Natural killer cell treated with Interleukin-12 subunit alpha and Interleukin-12 subunit beta and Interleukin-15 and Interleukin-18, amount 100 ng/mL, for 72 hours (primary cell): ENCODE measurements at regions not wholly inside any gene's neighbourhood (a gene's known extent, or its start where the extent isn't known, plus 50 kb on each side); places are given as distances from the start of the nearest gene placed in this dataset.
"Not testable (repeated sequence)": the region's sequence is repeated elsewhere in the genome, so short reads cannot be mapped to it uniquely, and the experiment has no call there.

ENCODE experiments used
- ATAC-seq, 2 donors: fragments of 150-1000 bp; cut with Tn5 transposase in 1 of 2; sonication (Bioruptor Pico), chemical (Tn5 transposase) in 1 of 2; 2 replicates each; pipeline ENCODE4 v1.10.0; 2021
- DNase-seq: peaks from one replicate; pipeline ENCODE4 v3.0.0; 2022; ENCODE audit warnings: low spot score
- H3K27ac Mint-ChIP-seq, 2 donors: 1 replicate in 1 of 2; 2 replicates in 1 of 2; pipeline ENCODE4 v1.8.0; 2022; ENCODE audit warnings: mixed read lengths in 2 of 2, mild to moderate bottlenecking in 1 of 2, moderate library complexity in 1 of 2
- H3K27me3 Mint-ChIP-seq, 2 donors: 1 replicate in 1 of 2; 2 replicates in 1 of 2; pipeline ENCODE4 v1.8.0; 2022; ENCODE audit warnings: mixed read lengths in 2 of 2
- H3K36me3 Mint-ChIP-seq: one replicate; pipeline ENCODE4 v1.8.0; 2022; ENCODE audit warnings: mixed read lengths
- H3K4me1 Mint-ChIP-seq, 2 donors: 1 replicate in 1 of 2; 2 replicates in 1 of 2; pipeline ENCODE4 v1.8.0; 2022; ENCODE audit warnings: low read depth in 2 of 2, mixed read lengths in 2 of 2, mild to moderate bottlenecking in 1 of 2
- H3K4me3 Mint-ChIP-seq: one replicate; pipeline ENCODE4 v1.8.0; 2022; ENCODE audit warnings: mixed read lengths
- H3K9me3 Mint-ChIP-seq: 2 replicates; pipeline ENCODE4 v1.8.0; 2022; ENCODE audit warnings: mixed read lengths

GRCh38 chr5:50501491-50502228, 60.6 kb upstream of the EMB start:
- H3K9me3 Mint-ChIP-seq, result peaks cover 3% of the 10 kb centered on the region
- peaks cover 0 to 3% of the 10 kb centered on the region in 2 donors for H3K27me3 Mint-ChIP-seq
- H3K36me3 Mint-ChIP-seq, result peaks cover 12% of the 10 kb centered on the region
- peak; percentile 55 to 74 for ATAC-seq
- peak overlapping the region; percentile 26 for H3K4me3 Mint-ChIP-seq
- peak overlapping the region; percentile 19 to 35 for H3K27ac Mint-ChIP-seq
- DNase-seq, result no peak
- H3K4me1 Mint-ChIP-seq, result peaks cover 0 to 5% of the 10 kb centered on the region in 2 donors

DNA sequence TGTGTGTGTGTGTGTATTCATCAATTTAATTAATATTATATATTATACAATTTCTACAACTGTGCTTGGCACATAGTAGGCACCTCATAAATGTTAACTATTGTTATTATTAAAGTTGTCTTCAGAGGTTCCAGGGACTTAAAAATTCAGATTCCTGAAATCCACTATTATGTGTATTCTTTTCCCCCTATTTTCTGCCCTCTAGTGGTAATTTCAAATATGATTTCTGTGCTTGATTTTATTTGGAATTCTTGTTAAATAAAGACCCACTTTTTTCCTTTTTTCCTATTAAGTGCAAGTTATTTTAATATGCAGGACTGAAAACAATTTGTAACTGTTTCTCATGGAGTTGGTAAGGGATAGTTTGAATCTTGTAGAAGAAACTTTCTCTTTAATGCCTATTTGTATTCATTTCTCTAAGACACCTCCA, 72.0 kb upstream of the EMB start:
- ATAC-seq, H3K4me3 Mint-ChIP-seq, H3K36me3 Mint-ChIP-seq, H3K9me3 Mint-ChIP-seq, H3K27me3 Mint-ChIP-seq, DNase-seq, H3K27ac Mint-ChIP-seq, H3K4me1 Mint-ChIP-seq: not testable (repeated sequence)

DNA sequence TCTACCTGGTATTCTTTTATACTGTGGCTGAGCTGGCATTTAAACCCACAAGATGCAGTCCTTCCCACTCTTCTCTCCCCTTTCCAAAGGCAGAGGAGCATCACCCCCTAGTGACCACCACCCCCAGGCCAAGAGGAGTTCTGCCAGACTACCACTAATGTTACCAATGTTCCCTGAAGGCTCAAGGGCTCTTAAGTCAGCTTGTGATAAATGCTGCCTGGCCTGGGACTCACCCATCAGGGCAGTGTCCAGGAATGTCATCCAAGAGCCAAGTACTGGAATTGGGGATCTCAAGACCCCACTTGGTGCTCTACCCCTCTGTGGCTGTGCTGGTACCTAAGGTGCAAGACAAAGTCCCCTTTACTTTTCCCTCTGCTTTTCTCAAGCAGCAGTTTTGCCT, 80.0 kb upstream of the EMB start:
- H3K27me3 Mint-ChIP-seq, H3K36me3 Mint-ChIP-seq, H3K9me3 Mint-ChIP-seq, H3K4me1 Mint-ChIP-seq, ATAC-seq, H3K27ac Mint-ChIP-seq, H3K4me3 Mint-ChIP-seq, DNase-seq: not testable (repeated sequence)

- H3K4me3 Mint-ChIP-seq, H3K4me1 Mint-ChIP-seq, ATAC-seq, H3K27me3 Mint-ChIP-seq, DNase-seq, H3K9me3 Mint-ChIP-seq, H3K27ac Mint-ChIP-seq, H3K36me3 Mint-ChIP-seq: not testable (repeated sequence)
These were observed 86.5 kb upstream of the EMB start for GRCh38 chr5:50527514-50528060.

DNA sequence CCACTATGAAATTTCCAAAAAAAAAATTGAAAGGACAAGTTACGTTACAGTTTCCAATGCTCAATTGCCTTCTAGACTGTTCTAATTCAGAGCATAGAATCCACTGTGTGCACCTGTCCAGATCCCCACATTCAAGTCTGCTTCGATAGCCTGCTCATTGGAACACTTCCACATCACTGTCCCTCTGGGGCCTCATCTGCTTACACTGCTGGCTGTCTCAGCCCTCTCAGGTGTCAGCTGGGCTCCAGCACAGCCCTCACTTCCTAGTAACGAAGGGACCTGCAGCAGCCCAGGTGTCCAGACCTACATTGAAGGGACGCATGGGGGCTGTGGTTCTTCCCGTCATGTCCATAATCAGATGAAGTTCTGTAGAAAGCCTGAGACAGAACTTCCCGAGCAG, 94.3 kb upstream of the EMB start:
- H3K4me3 Mint-ChIP-seq, result no peak overlapping the region
- H3K36me3 Mint-ChIP-seq, result peaks cover 11% of the 10 kb centered on the region
- DNase-seq (no peak), ATAC-seq (no peak)
- peaks cover 6 to 10% of the 10 kb centered on the region in 2 donors for H3K4me1 Mint-ChIP-seq
- peaks cover 3% of the 10 kb centered on the region for H3K9me3 Mint-ChIP-seq
- H3K27me3 Mint-ChIP-seq, result peaks cover 0 to 4% of the 10 kb centered on the region in 2 donors
- no peak overlapping the region for H3K27ac Mint-ChIP-seq

DNA sequence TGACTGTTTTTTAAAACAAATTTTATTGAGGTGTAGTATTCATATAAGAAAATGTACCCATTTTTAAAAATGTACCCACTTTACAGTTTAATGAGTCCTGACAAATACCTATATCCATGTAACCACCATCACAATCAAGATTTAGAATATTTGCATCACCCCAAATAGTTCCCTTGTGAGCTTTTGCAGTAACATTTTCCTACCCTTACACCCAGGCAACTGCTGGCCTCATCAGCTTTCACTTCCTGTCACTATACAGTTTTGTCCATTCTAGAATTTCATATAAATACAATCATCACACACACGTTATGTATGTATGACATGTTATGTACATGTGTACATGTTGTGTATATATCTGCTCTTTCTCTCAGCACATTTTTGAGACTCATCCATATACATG, 96.4 kb upstream of the EMB start:
- not testable (repeated sequence) for ATAC-seq, H3K4me1 Mint-ChIP-seq, H3K9me3 Mint-ChIP-seq, H3K27me3 Mint-ChIP-seq, DNase-seq, H3K4me3 Mint-ChIP-seq, H3K27ac Mint-ChIP-seq
- peaks cover 11% of the 10 kb centered on the region for H3K36me3 Mint-ChIP-seq

GRCh38 chr5:50547303-50547702, 106.2 kb upstream of the EMB start:
- no peak for DNase-seq
- Mint-ChIP-seq H3K4me3 (no peak overlapping the region), H3K4me1 (peaks cover 6% of the 10 kb centered on the region in 2 donors)

DNA sequence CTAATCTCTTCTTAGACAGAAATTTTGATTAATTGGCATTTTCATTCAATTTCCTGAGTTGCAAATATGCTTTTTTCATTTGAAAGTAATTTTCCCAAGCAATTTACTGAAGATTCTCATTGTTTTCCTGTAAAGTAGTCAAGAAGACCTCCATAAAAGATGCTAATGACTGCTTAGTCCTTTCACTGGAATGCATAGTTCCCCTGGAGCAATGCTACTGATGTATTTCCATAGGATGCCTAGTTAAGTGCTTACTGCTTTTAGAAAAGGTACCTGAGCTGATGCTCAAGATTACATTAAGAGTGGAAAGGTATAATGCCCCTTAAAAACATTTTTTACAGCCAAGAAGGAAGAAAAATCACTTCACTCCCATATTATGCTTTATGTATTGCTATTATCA, 109.2 kb upstream of the EMB start:
- Mint-ChIP-seq H3K9me3 (no peaks in the 10 kb centered on the region), H3K4me3 (no peak overlapping the region), H3K36me3 (no peaks in the 10 kb centered on the region), H3K4me1 (peaks cover 16 to 23% of the 10 kb centered on the region in 2 donors), H3K27ac (no peak overlapping the region), H3K27me3 (no peaks in the 10 kb centered on the region)
- ATAC-seq, result no peak
- no peak for DNase-seq

More at GRCh38 chr5:50547303-50547702, 106.2 kb upstream of the EMB start:
- Mint-ChIP-seq H3K27ac (peak overlapping the region in 1 of 2 donors; percentile 22), H3K36me3 (no peaks in the 10 kb centered on the region), H3K27me3 (no peaks in the 10 kb centered on the region), H3K9me3 (peaks cover 14% of the 10 kb centered on the region)
- ATAC-seq, result no peak

DNA sequence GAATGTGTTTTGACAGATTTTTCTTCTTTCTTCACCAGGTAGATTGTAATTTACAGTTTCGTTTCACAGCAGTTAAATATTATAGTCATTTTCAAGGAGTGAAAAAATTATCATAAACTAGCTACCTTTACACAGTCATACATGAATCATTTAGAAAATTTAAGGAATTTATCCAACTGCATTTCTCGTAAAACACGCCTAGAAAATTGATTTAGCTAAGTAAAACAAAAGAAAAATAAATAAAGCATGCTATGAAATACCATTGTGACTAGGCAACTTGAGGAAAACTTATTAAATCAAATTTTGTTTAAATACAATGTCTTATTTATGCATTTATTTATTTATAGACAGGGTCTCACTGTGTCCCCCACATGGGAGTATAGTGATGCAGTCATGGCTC, 109.9 kb upstream of the EMB start:
- Mint-ChIP-seq H3K9me3 (no peaks in the 10 kb centered on the region), H3K27ac (no peak overlapping the region), H3K27me3 (no peaks in the 10 kb centered on the region), H3K4me1 (peaks cover 16 to 26% of the 10 kb centered on the region in 2 donors), H3K4me3 (no peak overlapping the region), H3K36me3 (no peaks in the 10 kb centered on the region)
- no peak for ATAC-seq
- DNase-seq, result no peak

GRCh38 chr5:50553560-50553984, 112.5 kb upstream of the EMB start:
- Mint-ChIP-seq H3K27me3 (no peaks in the 10 kb centered on the region), H3K27ac (peak overlapping the region in 1 of 2 donors; percentile 38), H3K4me1 (peaks cover 11 to 21% of the 10 kb centered on the region in 2 donors), H3K9me3 (no peaks in the 10 kb centered on the region), H3K4me3 (no peak overlapping the region), H3K36me3 (no peaks in the 10 kb centered on the region)
- ATAC-seq (no peak), DNase-seq (no peak)

DNA sequence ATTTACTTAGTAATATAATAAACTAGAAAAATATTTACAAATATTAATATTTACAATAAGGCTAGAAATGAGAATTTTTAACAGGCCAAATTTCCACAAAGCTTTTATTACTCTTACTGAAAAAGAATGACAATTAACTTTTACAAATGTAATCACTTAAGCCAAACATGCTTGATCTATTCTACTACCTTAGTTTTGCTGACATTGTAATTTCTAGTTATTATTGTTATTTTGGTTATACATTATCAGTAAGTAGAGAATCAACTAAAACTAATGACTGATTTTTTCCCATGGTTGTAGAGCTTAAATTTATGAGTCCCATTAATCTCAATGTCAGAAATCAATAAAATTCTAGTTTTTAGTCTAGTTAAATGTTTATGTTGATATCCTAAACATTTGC, 107.8 kb upstream of the PARP8 start:
- not testable (repeated sequence) for H3K9me3 Mint-ChIP-seq, H3K4me3 Mint-ChIP-seq, H3K27me3 Mint-ChIP-seq, H3K27ac Mint-ChIP-seq, H3K36me3 Mint-ChIP-seq, ATAC-seq, DNase-seq
- H3K4me1 Mint-ChIP-seq, result peaks cover 5 to 15% of the 10 kb centered on the region in 2 donors

DNA sequence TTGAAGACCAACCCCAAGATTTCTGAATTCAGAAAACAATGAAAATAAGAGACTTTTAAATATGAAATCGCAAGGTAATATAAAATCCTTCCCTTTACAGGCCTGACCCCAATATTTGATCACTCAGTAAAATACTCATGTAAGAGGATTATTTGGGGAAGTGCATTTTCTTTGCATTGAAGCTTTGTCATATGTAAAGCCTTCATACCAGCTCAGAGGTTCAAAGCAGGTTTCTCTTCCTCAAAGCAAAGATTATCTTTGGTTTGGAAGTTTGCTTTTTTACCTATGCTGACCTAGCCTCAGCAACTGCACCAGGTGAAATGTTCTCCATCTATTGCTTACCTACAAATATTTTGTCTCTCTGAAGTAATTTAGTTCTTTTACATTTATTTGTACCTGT, 106.5 kb upstream of the PARP8 start:
- ATAC-seq (no peak), DNase-seq (no peak)
- H3K9me3 Mint-ChIP-seq, result no peaks in the 10 kb centered on the region
- H3K27me3 Mint-ChIP-seq, result no peaks in the 10 kb centered on the region
- no peaks in the 10 kb centered on the region for H3K36me3 Mint-ChIP-seq
- H3K27ac Mint-ChIP-seq, result no peak overlapping the region
- no peak overlapping the region for H3K4me3 Mint-ChIP-seq
- H3K4me1 Mint-ChIP-seq, result peaks cover 10 to 15% of the 10 kb centered on the region in 2 donors

DNA sequence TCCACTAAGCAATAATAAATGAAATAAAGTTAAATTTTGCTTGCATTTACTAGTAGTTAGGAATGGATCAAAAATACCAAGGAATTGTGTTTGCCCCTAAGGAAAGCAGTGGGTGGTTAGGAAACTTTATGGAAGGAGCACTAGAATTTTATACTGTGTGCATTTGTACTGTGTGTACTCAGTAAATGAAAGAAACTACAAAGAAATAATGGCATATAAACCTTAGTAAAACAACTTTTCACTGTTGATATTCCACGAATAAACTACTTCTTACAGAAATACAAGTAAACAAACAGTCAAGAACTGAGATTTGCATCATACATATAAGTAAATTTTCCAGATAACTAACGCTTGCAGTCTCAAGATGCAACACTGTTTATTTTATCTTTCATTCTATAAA, 103.7 kb upstream of the PARP8 start:
- ATAC-seq (no peak), DNase-seq (no peak)
- Mint-ChIP-seq H3K36me3 (peaks cover 8% of the 10 kb centered on the region), H3K4me3 (no peak overlapping the region), H3K4me1 (peaks cover 18 to 27% of the 10 kb centered on the region in 2 donors), H3K9me3 (peaks cover 2% of the 10 kb centered on the region), H3K27ac (no peak overlapping the region), H3K27me3 (no peaks in the 10 kb centered on the region)

- H3K4me1 Mint-ChIP-seq, result peaks cover 18 to 32% of the 10 kb centered on the region in 2 donors
- H3K36me3 Mint-ChIP-seq, result peaks cover 16% of the 10 kb centered on the region
- peak overlapping the region; percentile 38 for H3K4me3 Mint-ChIP-seq
- peaks cover 8% of the 10 kb centered on the region for H3K9me3 Mint-ChIP-seq
- DNase-seq (no peak), ATAC-seq (peak; percentile 77 to 81)
- no peaks in the 10 kb centered on the region for H3K27me3 Mint-ChIP-seq
- H3K27ac Mint-ChIP-seq, result peak overlapping the region; percentile 58 to 76
These were observed 102.4 kb upstream of the PARP8 start for GRCh38 chr5:50564079-50564478.
